OCI-LY7 (cell line): ENCODE measurements at regions not wholly inside any gene's neighbourhood (a gene's known extent, or its start where the extent isn't known, plus 50 kb on each side); places are given as distances from the start of the nearest gene placed in this dataset.

Experiments
- BruUV-seq: library from RNA; stranded (reverse); fragments of 400-500 nt; replicated peaks from 2 replicates; lab custom pipeline; 2021; lab: Mats Ljungman, UMichigan
- CTCF ChIA-PET: fragments of 300-600 bp; sonication (Branson Sonifier 250); formaldehyde crosslinking; loops from one replicate; lab custom pipeline; 2022; ENCODE audit warnings: antibody characterized with exemption; ENCODE audit not compliant: unreplicated experiment; lab: Charles Lee
- POLR2A ChIA-PET: fragments of 300-600 bp; sonication (Branson Sonifier 250); formaldehyde crosslinking; loops from one replicate; lab custom pipeline; 2022; ENCODE audit warnings: antibody characterized with exemption; lab: Charles Lee
- DNase-seq: peaks from one replicate; pipeline ENCODE4 v3.0.0-alpha.2; 2015; ENCODE audit warnings: low spot score
- H2AFZ ChIP-seq: fragments of 200-600 bp; sonication (generic), shearing (Covaris generic); 2 replicates; pipeline ENCODE4 v1.6.1; 2014; ENCODE audit warnings: mild to moderate bottlenecking, antibody characterized with exemption, low read length, moderate library complexity
- H3K27ac ChIP-seq: fragments of 200-600 bp; sonication (generic); 2 replicates; pipeline ENCODE4 v1.5.1; 2014; ENCODE audit warnings: mixed run types, low read depth, mild to moderate bottlenecking, moderate library complexity, low read length, inconsistent platforms; ENCODE audit not compliant: poor library complexity, severe bottlenecking
- H3K36me3 ChIP-seq: fragments of 200-600 bp; sonication (generic); 2 replicates; pipeline ENCODE4 v1.6.1; 2014; ENCODE audit warnings: mild to moderate bottlenecking, antibody characterized with exemption, low read length, moderate library complexity, mixed read lengths; ENCODE audit not compliant: insufficient read depth
- H3K4me1 ChIP-seq: fragments of 200-600 bp; sonication (generic); 2 replicates; pipeline ENCODE4 v1.5.1; 2014; ENCODE audit warnings: mild to moderate bottlenecking, low read length; ENCODE audit not compliant: insufficient read depth, poor library complexity, severe bottlenecking
- H3K4me2 ChIP-seq: fragments of 200-600 bp; sonication (generic); 2 replicates; pipeline ENCODE4 v1.6.1; 2014; ENCODE audit warnings: mild to moderate bottlenecking, low read length
- H3K4me3 ChIP-seq: fragments of 200-600 bp; sonication (generic); 2 replicates; pipeline ENCODE4 v1.5.1; 2014; ENCODE audit warnings: mild to moderate bottlenecking, low read depth, low read length; ENCODE audit not compliant: poor library complexity, severe bottlenecking
- H3K79me2 ChIP-seq: fragments of 200-600 bp; sonication (generic); 2 replicates; pipeline ENCODE4 v1.6.1; 2016; ENCODE audit warnings: low read depth, mild to moderate bottlenecking, low read length, moderate library complexity, mixed read lengths; ENCODE audit not compliant: insufficient read depth
- H3K9me2 ChIP-seq: fragments of 200-600 bp; sonication (generic); 2 replicates; pipeline ENCODE4 v1.6.1; 2016; ENCODE audit warnings: mild to moderate bottlenecking, low read length, mixed read lengths; ENCODE audit not compliant: insufficient read depth
- H3K9me3 ChIP-seq: fragments of 200-600 bp; sonication (generic); 2 replicates; pipeline ENCODE4 v1.6.1; 2014; ENCODE audit warnings: mild to moderate bottlenecking, mixed run types, low read length, mixed read lengths
- H4K20me1 ChIP-seq: fragments of 200-600 bp; sonication (generic); 2 replicates; pipeline ENCODE4 v1.6.1; 2014; ENCODE audit warnings: mild to moderate bottlenecking, antibody characterized with exemption, low read length, moderate library complexity, mixed read lengths; ENCODE audit not compliant: insufficient read depth
- EZH2phosphoT487 ChIP-seq: fragments of 200-600 bp; sonication (generic); IDR thresholded peaks from 2 replicates; pipeline ENCODE4 v1.6.1; 2018; ENCODE audit warnings: low read depth, borderline replicate concordance, mild to moderate bottlenecking, mixed run types, antibody characterized with exemption, low read length, moderate library complexity, mixed read lengths
- intact Hi-C: fragments of 100-400 bp; cut with micrococcal nuclease; formaldehyde crosslinking; loops from one replicate; pipeline ENCODE4 v1.10.0; 2022; ENCODE audit not compliant: unreplicated experiment
- TF ChIP-seq, protein P1 (sequence below): fragments of 200-600 bp; sonication (generic); conservative IDR thresholded peaks from 2 replicates; pipeline ENCODE4 v1.5.1; 2014; ENCODE audit warnings: mild to moderate bottlenecking, antibody characterized with exemption, low read length, moderate library complexity, mixed read lengths

DNA sequence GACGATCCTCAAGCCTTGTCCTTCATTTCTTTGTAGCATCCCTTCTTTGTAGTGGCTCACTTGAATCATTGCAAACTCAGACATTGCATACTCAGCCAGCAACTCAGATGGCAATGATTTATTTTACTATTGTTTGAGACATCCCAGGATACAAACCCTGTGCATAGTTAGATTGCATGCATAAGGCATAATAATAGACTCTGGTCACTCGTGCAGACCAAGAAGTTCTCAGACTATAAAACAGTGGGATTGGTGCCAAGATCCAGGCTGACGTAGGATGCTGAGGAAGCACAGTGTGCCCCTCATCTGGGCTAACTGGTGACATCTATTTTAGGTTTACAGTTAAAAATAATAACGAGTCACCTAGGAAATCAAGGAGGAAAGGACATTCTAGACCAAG lies 142.3 kb downstream of the PMP22 start:
- TF ChIP-seq, protein P1, sequence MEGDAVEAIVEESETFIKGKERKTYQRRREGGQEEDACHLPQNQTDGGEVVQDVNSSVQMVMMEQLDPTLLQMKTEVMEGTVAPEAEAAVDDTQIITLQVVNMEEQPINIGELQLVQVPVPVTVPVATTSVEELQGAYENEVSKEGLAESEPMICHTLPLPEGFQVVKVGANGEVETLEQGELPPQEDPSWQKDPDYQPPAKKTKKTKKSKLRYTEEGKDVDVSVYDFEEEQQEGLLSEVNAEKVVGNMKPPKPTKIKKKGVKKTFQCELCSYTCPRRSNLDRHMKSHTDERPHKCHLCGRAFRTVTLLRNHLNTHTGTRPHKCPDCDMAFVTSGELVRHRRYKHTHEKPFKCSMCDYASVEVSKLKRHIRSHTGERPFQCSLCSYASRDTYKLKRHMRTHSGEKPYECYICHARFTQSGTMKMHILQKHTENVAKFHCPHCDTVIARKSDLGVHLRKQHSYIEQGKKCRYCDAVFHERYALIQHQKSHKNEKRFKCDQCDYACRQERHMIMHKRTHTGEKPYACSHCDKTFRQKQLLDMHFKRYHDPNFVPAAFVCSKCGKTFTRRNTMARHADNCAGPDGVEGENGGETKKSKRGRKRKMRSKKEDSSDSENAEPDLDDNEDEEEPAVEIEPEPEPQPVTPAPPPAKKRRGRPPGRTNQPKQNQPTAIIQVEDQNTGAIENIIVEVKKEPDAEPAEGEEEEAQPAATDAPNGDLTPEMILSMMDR: no peak
- TF ChIP-seq EZH2phosphoT487: no peak
- H3K9me2 ChIP-seq: no peaks in the 10 kb centered on the region
- no peaks in the 10 kb centered on the region for H3K4me1 ChIP-seq
- H3K4me3 ChIP-seq: no peak overlapping the region
- no TSS peak for BruUV-seq
- intact Hi-C loops: no loop called here
- ChIA-PET CTCF (no interaction called here), POLR2A (interaction anchor here (0.7 kb wide), 1 partner anchor 1545 kb away, joined by 3 read pairs; no protein-coding TSS in a partner anchor)
- no peaks in the 10 kb centered on the region for H4K20me1 ChIP-seq
- no peaks in the 10 kb centered on the region for H3K79me2 ChIP-seq
- no peaks in the 10 kb centered on the region for H3K36me3 ChIP-seq
- no peaks in the 10 kb centered on the region for H3K9me3 ChIP-seq
- no peak overlapping the region for H3K4me2 ChIP-seq
- DNase-seq: no peak
- H2AFZ ChIP-seq: no peak overlapping the region
- H3K27ac ChIP-seq: no peak overlapping the region

DNA sequence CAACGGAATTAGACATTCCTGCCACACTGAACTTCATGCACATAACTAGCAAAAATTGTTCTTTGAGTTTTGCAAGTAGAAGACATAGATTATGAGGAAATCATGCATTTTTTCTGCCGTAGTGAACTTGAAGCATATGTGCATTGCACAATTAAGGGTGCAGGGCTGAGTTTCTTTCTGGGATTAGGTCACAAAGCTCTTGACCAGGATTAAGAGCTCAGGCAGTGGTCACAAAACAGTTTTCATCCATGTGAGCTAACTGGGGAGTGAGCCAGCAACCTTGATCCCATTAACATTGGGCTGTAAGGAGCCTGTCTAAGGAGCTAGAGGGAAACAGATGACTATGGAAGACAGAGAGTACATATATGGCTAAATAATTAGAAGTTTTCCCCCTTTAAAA lies 143.7 kb downstream of the PMP22 start:
- Histone ChIP-seq H3K4me1 (no peaks in the 10 kb centered on the region), H2AFZ (no peak overlapping the region), H3K4me3 (no peak overlapping the region), H4K20me1 (no peaks in the 10 kb centered on the region), H3K79me2 (no peaks in the 10 kb centered on the region), H3K9me2 (no peaks in the 10 kb centered on the region), H3K36me3 (no peaks in the 10 kb centered on the region), H3K27ac (no peak overlapping the region), H3K9me3 (no peaks in the 10 kb centered on the region; the same call in 1 of the 2 replicates), H3K4me2 (no peak overlapping the region)
- POLR2A ChIA-PET: interaction anchor here (0.7 kb wide), 1 partner anchor 34 kb away, joined by 3 read pairs; no protein-coding TSS in a partner anchor
- CTCF ChIA-PET: no interaction called here
- intact Hi-C loops: no loop called here
- DNase-seq: no peak
- BruUV-seq: no TSS peak
- TF ChIP-seq EZH2phosphoT487: no peak
- TF ChIP-seq, protein P1: no peak

DNA sequence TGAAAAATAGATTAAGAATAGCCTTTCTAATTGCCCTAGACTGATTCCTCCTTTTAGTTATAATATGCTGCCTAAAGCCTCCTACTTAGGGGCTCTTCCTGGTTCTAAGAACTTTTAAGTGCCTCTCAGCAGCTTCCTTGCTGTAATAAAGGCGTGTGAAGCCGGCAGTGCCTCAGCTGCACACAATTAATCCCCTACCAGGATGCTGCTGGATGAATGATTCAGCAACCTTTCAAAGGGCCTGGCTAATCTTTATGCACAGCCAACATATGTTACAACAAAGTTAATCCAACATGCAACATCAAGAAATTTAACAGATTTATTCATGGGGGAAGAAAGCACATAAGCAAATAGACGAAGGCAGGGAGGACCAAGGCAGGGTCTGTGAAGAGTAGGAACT lies 145.2 kb downstream of the PMP22 start:
- H3K9me2 ChIP-seq: no peaks in the 10 kb centered on the region
- intact Hi-C loops: no loop called here
- H3K36me3 ChIP-seq: no peaks in the 10 kb centered on the region
- ChIA-PET CTCF (no interaction called here), POLR2A (no interaction called here)
- no peak overlapping the region for H3K4me3 ChIP-seq
- no peak for DNase-seq
- no TSS peak for BruUV-seq
- H3K79me2 ChIP-seq: no peaks in the 10 kb centered on the region
- no peak overlapping the region for H3K27ac ChIP-seq
- no peaks in the 10 kb centered on the region for H3K4me1 ChIP-seq
- H3K4me2 ChIP-seq: no peak overlapping the region
- no peaks in the 10 kb centered on the region for H4K20me1 ChIP-seq
- no peaks in the 10 kb centered on the region; the same call in 1 of the 2 replicates for H3K9me3 ChIP-seq
- H2AFZ ChIP-seq: no peak overlapping the region
- TF ChIP-seq, protein P1: no peak
- no peak for TF ChIP-seq EZH2phosphoT487
